IMR-90 (cell line): ENCODE measurements at regions not wholly inside any gene's neighbourhood (a gene's known extent, or its start where the extent isn't known, plus 50 kb on each side); places are given as distances from the start of the nearest gene placed in this dataset.

Experiments
- BHLHE40 ChIP-seq: fragments of 150-350 bp; IDR thresholded peaks from 2 replicates; pipeline ENCODE4 v1.6.1; 2016; ENCODE audit warnings: mild to moderate bottlenecking, low read depth, low read length
- CEBPB ChIP-seq: IDR thresholded peaks from 2 replicates; pipeline ENCODE4 v1.6.1; 2012; ENCODE audit warnings: low read depth, low read length, improper control_type of control experiment
- CTCF ChIP-seq: conservative IDR thresholded peaks from 2 replicates; pipeline ENCODE4 v1.5.1; 2012; ENCODE audit warnings: mild to moderate bottlenecking, low read depth, low read length, improper control_type of control experiment
- ELK1 ChIP-seq: fragments of 150-350 bp; IDR thresholded peaks from 2 replicates; pipeline ENCODE4 v1.6.1; 2016; ENCODE audit warnings: low read depth, mild to moderate bottlenecking, low read length, moderate library complexity, borderline replicate concordance
- FOS ChIP-seq: fragments of 150-350 bp; IDR thresholded peaks from 2 replicates; pipeline ENCODE4 v1.6.1; 2016; ENCODE audit warnings: low read depth, low read length
- MAFK ChIP-seq: IDR thresholded peaks from 2 replicates; pipeline ENCODE4 v1.6.1; 2012; ENCODE audit warnings: low read depth, low read length, improper control_type of control experiment
- MAZ ChIP-seq: IDR thresholded peaks from 2 replicates; pipeline ENCODE4 v1.6.1; 2012; ENCODE audit warnings: low read depth, mild to moderate bottlenecking, low read length, improper control_type of control experiment, moderate library complexity, borderline replicate concordance
- MXI1 ChIP-seq: IDR thresholded peaks from 2 replicates; pipeline ENCODE4 v1.6.1; 2012; ENCODE audit warnings: low read depth, mild to moderate bottlenecking, low read length, moderate library complexity, borderline replicate concordance
- POLR2A ChIP-seq: IDR thresholded peaks from 2 replicates; pipeline ENCODE4 v1.6.1; 2012; ENCODE audit warnings: mild to moderate bottlenecking, low read depth, low read length
- RAD21 ChIP-seq: IDR thresholded peaks from 2 replicates; pipeline ENCODE4 v1.6.1; 2012; ENCODE audit warnings: low read length, improper control_type of control experiment
- RFX5 ChIP-seq: IDR thresholded peaks from 2 replicates; pipeline ENCODE4 v1.8.0; 2012; ENCODE audit warnings: low read depth, mild to moderate bottlenecking, low read length, moderate library complexity
- SMC3 ChIP-seq: fragments of 150-350 bp; IDR thresholded peaks from 2 replicates; pipeline ENCODE4 v1.6.1; 2016; ENCODE audit warnings: low read depth, mild to moderate bottlenecking, antibody characterized with exemption, low read length, moderate library complexity

- TF ChIP-seq CTCF (no peak), POLR2A (no peak), CEBPB (no peak), MAZ (no peak), MXI1 (no peak), RFX5 (no peak), MAFK (no peak), RAD21 (no peak), FOS (no peak), ELK1 (no peak), BHLHE40 (no peak), SMC3 (no peak)
Observed at GRCh38 chr12:38386205-38386985, 69.8 kb downstream of the ALG10B start.
